ENCODE measurements at regions not wholly inside any gene's neighbourhood (a gene's known extent, or its start where the extent isn't known, plus 50 kb on each side); places are given as distances from the start of the nearest gene placed in this dataset.
"Not testable (repeated sequence)": the region's sequence is repeated elsewhere in the genome, so short reads cannot be mapped to it uniquely, and the experiment has no call there.

- no peak for DNase-seq (ENCODE audit: low read depth)
Observed at GRCh38 chr5:99586878-99587277, 658.1 kb upstream of the CHD1 start.

DNA sequence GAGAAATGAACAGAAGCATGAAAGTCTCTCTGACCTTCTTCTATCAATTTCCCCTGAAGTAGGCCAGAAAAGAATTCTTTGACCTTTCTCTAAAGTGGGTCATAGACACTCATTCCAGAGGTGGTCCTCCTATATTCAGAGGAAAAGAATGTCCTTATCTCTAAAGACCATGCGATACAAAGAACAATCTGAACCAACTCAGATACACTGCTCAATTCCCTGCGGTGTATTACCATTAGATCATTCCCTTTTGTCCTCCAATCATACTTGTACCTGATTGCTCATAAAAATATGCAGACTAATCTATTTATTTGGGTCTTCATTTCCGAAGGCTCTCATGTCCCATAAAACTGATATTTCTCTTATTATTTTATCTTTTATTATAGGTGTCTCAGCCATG is 652.4 kb upstream of the CHD1 start:
- DNase-seq (ENCODE audit: low read depth) = not testable (repeated sequence)

- DNase-seq (ENCODE audit: low read depth) = not testable (repeated sequence)
Observed at GRCh38 chr5:99562937-99563627, 634.3 kb upstream of the CHD1 start.

- DNase-seq (ENCODE audit: low read depth) = no peak
Observed at GRCh38 chr5:99553211-99553810, 624.5 kb upstream of the CHD1 start.

DNA sequence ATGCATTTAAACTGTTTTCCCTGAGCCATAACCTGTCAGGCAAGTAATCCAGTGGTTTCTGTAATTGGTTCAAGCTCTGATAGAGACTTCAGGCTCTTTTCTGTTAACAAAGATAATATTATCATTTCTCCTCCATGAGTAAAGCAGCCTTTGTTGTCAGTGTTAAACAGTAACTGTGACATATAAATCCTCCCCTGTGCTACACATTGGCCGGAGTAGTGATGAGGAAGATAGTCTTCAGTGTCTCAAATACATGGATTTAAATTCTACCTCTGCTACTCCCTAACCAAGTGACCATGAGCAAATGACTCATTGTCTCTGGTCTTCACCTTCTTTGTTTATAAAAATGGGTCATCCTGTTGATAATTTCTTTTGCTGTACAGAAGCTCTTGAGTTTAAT is 615.5 kb upstream of the CHD1 start:
- no peak for DNase-seq (ENCODE audit: low read depth)

GRCh38 chr5:99543841-99544240 is 615.0 kb upstream of the CHD1 start:
- no peak for DNase-seq (ENCODE audit: low read depth)

- DNase-seq (ENCODE audit: low read depth) = not testable (repeated sequence)
Observed at GRCh38 chr5:99534241-99534640, 605.4 kb upstream of the CHD1 start.

GRCh38 chr5:99521666-99522065 is 592.9 kb upstream of the CHD1 start:
- DNase-seq (ENCODE audit: low read depth) = not testable (repeated sequence)

- DNase-seq (ENCODE audit: low read depth) = not testable (repeated sequence)
Observed at GRCh38 chr5:99515864-99516490, 587.2 kb upstream of the CHD1 start.

DNA sequence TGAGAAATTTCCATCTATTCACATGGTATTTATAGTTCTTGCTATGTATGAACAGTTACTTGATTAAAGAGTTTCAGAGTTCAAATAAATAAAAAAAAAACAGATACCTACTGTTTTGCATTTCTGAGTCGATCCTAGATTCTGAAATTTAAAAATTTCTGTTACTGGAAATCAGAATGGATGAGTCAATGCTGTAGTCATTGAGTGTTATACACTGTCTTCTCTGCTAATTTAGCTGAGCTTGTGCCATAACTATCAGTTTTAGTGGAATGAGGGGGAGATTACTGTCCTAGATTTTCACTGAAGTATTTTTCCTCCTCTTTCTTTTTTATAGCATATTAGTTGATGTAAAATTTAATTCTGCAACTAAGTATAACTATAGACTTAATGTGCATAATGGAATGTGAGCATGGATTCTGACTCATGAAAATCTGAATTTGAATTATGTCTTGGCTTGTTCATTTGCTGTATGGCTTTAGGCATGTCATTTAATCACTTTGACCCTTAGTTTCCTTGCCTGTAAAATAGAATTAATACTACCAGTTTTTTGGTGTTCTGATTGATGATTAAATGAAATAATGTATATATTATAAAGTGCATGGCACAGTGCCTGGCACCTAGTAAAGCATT is 581.5 kb upstream of the CHD1 start:
- DNase-seq (ENCODE audit: low read depth) = not testable (repeated sequence)

- DNase-seq (ENCODE audit: low read depth) = not testable (repeated sequence)
Observed at GRCh38 chr5:99509064-99509463, 580.3 kb upstream of the CHD1 start.

GRCh38 chr5:99495456-99495855 is 566.6 kb upstream of the CHD1 start:
- DNase-seq (ENCODE audit: low read depth) = not testable (repeated sequence)

DNA sequence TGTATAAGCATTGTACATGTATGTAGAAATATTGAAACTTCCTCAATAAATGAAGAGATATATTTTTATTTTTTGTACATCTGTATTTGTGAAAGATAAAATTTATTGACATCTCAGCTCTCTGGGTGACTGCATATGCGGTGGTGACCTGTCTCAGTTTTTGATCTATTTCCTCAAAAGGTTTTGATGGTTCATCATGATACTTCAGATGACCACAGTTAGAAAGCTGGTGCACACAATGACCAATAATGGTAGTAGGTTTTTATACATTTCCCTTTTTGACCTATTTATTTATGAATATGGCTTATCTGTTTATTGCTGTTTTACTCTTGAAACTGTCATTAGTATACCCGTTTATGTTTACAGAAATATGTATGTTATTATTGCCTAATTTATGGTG is 549.6 kb upstream of the CHD1 start:
- DNase-seq (ENCODE audit: low read depth) = not testable (repeated sequence)

GRCh38 chr5:99473328-99473727 is 544.5 kb upstream of the CHD1 start:
- not testable (repeated sequence) for DNase-seq (ENCODE audit: low read depth)

DNA sequence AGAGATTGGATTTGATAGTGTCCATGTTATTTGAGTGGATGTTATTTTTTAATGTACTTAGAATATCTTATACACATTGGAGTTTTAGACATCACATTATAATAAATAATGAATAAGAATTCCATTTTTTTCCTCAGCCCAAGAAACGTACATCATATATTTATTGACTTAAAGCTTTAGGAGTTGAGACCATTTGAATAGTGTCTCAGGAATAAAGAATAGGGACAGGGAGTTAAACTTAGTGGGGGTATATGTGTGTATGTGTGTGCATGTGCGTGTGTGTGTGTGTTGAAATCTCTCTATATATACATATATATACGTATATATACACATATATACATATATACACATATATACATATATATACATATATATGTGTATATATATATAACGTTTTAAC is 542.9 kb upstream of the CHD1 start:
- not testable (repeated sequence) for DNase-seq (ENCODE audit: low read depth)

GRCh38 chr5:99471178-99471577 is 542.4 kb upstream of the CHD1 start:
- DNase-seq (ENCODE audit: low read depth) = not testable (repeated sequence)

GRCh38 chr5:99470636-99471035 is 541.8 kb upstream of the CHD1 start:
- not testable (repeated sequence) for DNase-seq (ENCODE audit: low read depth)

GRCh38 chr5:99460701-99461100 is 531.9 kb upstream of the CHD1 start:
- DNase-seq (ENCODE audit: low read depth) = no peak

DNA sequence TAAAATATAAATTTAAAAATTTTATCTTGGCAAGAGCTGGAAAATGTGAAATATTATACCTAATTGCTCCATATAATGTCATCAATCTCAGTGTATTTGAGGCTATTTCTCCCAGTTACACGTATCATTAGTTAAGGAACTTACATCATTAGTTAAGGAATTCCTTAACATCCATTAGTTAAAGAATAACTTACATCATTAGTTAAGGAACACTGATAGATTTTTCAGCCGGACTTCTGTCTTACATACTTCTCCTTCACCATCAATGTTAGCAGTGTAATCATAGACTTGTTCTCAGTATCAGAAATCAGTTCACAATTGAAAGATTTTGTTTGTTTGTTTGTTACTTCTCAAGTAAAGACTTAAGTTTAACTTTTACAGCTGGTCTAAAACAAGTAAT is 524.4 kb upstream of the CHD1 start:
- no peak for DNase-seq (ENCODE audit: low read depth)

DNA sequence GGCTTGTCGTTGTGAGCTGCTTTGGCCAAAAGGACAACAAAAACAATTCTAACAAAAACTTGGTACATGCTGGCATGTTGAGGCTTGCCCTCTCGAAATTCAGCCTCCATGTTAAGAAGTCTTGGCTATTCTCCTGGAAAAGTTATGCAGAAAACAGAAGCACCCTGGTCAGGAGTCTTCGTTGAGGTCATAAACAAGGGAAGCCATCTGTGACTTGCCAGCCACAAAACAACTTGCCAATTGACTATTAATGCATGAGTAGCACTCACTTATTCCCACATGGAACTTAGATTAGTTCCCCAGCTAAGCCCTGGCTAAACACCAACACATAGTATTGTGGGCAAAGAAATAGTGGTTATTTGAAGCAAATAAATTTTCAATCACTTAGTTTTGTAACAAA is 521.0 kb upstream of the CHD1 start:
- no peak for DNase-seq (ENCODE audit: low read depth)

DNA sequence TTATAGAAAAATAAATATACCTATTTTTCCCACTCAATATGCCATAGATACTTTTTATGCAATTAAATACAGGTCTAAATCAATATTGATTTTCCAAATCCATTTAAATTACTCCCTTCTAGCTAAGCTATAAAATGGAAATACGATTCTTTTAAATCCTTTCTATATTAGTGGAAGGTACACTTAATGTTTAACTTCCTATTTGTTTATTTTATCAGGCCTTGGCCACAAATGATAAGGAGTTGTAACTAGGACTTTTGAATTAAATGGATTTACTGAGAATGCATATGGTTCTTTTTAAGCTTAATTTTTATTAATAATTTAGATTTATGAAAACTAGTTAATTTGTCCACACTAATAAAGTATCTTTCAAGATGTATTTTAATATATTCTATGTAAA is 517.0 kb upstream of the CHD1 start:
- DNase-seq (ENCODE audit: low read depth) = no peak

DNA sequence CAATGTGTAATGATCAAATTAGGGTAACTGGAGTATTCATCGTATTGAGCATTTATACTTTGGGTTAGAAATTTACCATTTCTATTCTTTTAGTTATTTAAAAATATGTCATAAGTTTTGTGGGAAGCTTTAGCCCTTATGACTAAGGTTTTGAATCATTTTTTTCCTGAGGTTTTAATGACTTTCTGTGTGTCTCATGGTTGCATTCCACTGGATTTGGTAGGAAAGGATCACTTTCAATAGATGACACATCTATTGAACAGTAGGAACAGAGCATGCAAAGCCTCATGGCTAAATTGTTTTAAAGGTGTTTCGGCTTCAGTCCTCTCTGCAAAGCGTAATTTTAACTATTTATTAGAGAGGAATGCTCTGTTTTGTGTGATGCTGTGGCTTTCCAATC is 512.4 kb upstream of the CHD1 start:
- no peak for DNase-seq (ENCODE audit: low read depth)

DNA sequence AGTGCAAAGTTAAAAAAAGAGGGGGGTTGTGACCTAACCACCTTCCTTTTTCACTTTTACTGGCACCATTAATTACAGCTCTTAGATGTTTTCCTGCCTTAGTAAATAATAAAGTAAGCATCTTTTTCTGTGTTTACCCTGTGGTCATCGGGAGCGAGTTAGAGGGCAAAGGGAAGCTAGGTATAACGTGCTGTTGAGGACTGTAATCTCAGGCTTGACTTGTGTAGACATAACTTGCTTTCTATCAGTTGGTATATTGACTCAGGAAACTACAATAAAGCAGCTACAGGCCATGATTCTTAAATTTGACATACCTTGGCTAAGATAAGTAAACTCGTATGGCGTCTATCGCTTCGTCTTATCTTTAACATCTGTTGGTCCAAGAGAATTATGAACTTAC is 509.8 kb upstream of the CHD1 start:
- no peak for DNase-seq (ENCODE audit: low read depth)

Measured in fibroblast of gingiva (primary cell).